BJ (cell line): ENCODE measurements at regions not wholly inside any gene's neighbourhood (a gene's known extent, or its start where the extent isn't known, plus 50 kb on each side); places are given as distances from the start of the nearest gene placed in this dataset.

Source experiments
- CTCF ChIA-PET: fragments of 350-600 bp; formaldehyde crosslinking; extraction: SDS; loops from one replicate; lab custom pipeline; 2021; ENCODE audit warnings: antibody characterized with exemption, inconsistent platforms; lab: Yijun Ruan, JAX
- POLR2A ChIA-PET: fragments of 300-600 bp; sonication (Branson Sonifier 250); formaldehyde crosslinking; extraction: SDS; loops from one replicate; lab custom pipeline; 2021; ENCODE audit warnings: antibody characterized with exemption; lab: Charles Lee
- DNase-seq: peaks from one replicate; pipeline ENCODE4 v3.0.0-alpha.2; 2011; ENCODE audit warnings: low read depth
- H3K27me3 ChIP-seq: 2 replicates; pipeline ENCODE4 v1.6.0; 2011; ENCODE audit warnings: low read length; ENCODE audit not compliant: control insufficient read depth, insufficient read depth
- H3K36me3 ChIP-seq: 2 replicates; pipeline ENCODE4 v1.5.1; 2011; ENCODE audit warnings: low read length; ENCODE audit not compliant: control insufficient read depth, insufficient read depth
- H3K4me3 ChIP-seq: 2 replicates; pipeline ENCODE4 v1.5.1; 2011; ENCODE audit warnings: low read depth, mild to moderate bottlenecking, control low read depth, low read length
- TF ChIP-seq, protein P1 (sequence below): IDR thresholded peaks from 2 replicates; pipeline ENCODE4 v1.5.1; 2011; ENCODE audit warnings: low read depth, mild to moderate bottlenecking, control low read depth, inconsistent platforms, low read length, moderate library complexity; ENCODE audit not compliant: insufficient read depth

DNA sequence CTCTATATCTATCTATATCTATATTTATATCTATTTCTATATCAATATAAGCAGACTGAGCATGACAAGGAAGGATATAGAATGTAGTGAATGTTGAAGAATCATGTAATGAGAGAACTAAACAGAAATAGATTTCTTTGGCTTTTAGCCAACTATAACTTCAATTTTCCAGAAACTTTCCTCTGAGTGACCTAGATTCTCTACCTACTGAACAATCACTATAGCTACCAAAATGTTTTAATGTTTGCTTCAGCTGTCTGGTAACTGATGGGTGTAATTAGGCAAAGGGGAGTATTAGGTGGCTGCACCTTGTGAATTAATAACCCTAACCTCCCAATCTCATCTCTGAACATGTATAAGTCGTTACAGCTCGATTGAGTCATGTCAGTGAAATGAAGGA lies 76.4 kb upstream of the ROBO1 start:
- ChIA-PET CTCF (no interaction called here), POLR2A (no interaction called here)
- TF ChIP-seq, protein P1, sequence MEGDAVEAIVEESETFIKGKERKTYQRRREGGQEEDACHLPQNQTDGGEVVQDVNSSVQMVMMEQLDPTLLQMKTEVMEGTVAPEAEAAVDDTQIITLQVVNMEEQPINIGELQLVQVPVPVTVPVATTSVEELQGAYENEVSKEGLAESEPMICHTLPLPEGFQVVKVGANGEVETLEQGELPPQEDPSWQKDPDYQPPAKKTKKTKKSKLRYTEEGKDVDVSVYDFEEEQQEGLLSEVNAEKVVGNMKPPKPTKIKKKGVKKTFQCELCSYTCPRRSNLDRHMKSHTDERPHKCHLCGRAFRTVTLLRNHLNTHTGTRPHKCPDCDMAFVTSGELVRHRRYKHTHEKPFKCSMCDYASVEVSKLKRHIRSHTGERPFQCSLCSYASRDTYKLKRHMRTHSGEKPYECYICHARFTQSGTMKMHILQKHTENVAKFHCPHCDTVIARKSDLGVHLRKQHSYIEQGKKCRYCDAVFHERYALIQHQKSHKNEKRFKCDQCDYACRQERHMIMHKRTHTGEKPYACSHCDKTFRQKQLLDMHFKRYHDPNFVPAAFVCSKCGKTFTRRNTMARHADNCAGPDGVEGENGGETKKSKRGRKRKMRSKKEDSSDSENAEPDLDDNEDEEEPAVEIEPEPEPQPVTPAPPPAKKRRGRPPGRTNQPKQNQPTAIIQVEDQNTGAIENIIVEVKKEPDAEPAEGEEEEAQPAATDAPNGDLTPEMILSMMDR = no peak
- Histone ChIP-seq H3K36me3 (no peaks in the 10 kb centered on the region), H3K4me3 (no peak overlapping the region), H3K27me3 (no peaks in the 10 kb centered on the region)
- DNase-seq = no peak

DNA sequence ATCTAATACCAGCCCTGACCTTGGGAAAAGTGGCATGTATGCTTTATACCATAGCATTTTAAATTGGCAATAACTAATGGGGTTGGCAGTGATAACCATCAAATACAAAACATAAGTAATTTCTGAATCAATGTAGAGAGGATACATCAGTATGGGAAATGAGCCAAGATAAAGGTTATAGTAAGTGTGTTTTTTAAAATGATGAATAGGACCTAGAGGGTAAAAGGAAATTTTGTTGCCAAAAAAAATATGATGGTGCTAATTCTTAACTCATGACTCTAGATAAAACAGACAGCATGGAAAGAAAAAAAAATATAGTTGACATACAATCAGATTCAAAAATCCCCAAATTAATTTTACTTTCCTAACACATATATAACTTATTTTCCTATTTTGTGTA lies 75.4 kb upstream of the ROBO1 start:
- TF ChIP-seq, protein P1 = no peak
- DNase-seq = no peak
- ChIA-PET POLR2A (no interaction called here), CTCF (no interaction called here)
- Histone ChIP-seq H3K27me3 (no peaks in the 10 kb centered on the region), H3K36me3 (no peaks in the 10 kb centered on the region), H3K4me3 (no peak overlapping the region)

DNA sequence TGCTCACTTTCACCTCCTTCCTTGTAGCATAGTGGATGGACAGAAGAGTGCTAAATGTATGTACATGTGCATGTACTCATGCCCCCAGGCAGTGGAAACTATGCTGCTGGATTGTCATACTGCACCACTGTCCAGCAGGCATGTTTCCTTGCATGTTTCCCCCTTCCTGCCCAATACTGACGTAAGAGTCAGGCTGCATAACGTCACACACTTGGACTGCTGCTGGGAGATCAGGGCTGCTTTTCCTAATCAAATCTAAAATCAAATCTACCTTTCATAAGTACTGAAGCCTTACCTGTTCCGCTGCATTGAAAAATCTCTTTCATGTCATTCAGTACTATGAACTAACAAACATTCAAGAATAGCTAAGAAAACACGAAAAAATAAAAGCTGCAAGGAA lies 67.9 kb upstream of the ROBO1 start:
- TF ChIP-seq, protein P1 = no peak
- no peak for DNase-seq
- H3K4me3 ChIP-seq = no peak overlapping the region
- H3K27me3 ChIP-seq = no peaks in the 10 kb centered on the region
- POLR2A ChIA-PET = no interaction called here
- no peaks in the 10 kb centered on the region for H3K36me3 ChIP-seq
- CTCF ChIA-PET = no interaction called here

DNA sequence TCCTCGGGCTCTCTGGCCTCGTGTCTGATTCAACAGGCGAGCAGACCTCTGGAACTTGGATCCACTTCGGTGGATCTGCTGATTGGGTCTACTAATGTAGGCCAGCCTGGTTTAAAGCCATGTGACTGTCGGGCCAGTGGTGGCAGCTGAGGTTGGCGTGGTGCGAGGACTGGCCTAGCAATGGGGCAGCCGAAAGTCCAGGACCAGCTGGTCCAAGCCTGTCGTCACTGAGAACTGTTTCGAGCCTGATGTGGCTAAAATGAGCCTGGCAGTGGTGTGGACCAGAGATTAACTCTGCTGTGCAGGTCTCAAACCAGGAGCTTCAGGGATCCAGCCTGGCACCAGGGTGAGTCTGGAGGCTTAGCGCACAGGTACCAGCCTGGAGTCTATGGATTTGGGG lies 56.4 kb upstream of the ROBO1 start:
- TF ChIP-seq, protein P1 = no peak
- CTCF ChIA-PET = no interaction called here
- POLR2A ChIA-PET = no interaction called here
- Histone ChIP-seq H3K36me3 (no peaks in the 10 kb centered on the region), H3K27me3 (no peaks in the 10 kb centered on the region), H3K4me3 (no peak overlapping the region)
- DNase-seq = no peak

DNA sequence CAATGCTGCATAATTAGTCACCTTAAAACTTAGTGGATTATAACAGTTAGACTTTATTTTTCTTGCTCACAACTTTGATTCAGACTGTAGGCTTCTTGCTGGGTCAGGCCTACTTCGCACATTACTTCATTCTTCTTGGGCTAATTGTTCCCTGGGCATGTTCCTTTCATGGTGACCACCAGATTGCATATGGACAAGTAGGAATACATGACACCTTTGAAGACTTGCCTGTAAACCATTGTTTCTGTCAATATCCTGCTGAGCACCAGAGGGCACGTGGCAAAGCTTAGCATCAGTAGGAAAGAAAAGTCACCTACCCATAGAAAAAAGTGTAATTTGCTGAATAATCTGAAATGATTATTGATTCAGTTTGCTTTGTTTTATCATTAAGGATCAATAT lies 54.3 kb upstream of the ROBO1 start:
- TF ChIP-seq, protein P1 = no peak
- ChIA-PET CTCF (no interaction called here), POLR2A (no interaction called here)
- Histone ChIP-seq H3K36me3 (no peaks in the 10 kb centered on the region), H3K4me3 (no peak overlapping the region), H3K27me3 (no peaks in the 10 kb centered on the region)
- DNase-seq = no peak
